ENCODE measurements at regions not wholly inside any gene's neighbourhood (a gene's known extent, or its start where the extent isn't known, plus 50 kb on each side); places are given as distances from the start of the nearest gene placed in this dataset.

- no peaks in the 10 kb centered on the region for H3K9me3 Mint-ChIP-seq (ENCODE audit: low read depth, unreplicated experiment)
- no peaks in the 10 kb centered on the region for H3K36me3 Mint-ChIP-seq (ENCODE audit: insufficient read depth, unreplicated experiment)
- intact Hi-C loops (cut with micrococcal nuclease; ENCODE audit: unreplicated experiment): loop anchor here (1.0 to 5.0 kb wide), 2 partner anchors 1106 to 1406 kb away; partner anchors contain the start of gene DSEL
- no peaks in the 10 kb centered on the region for H3K4me1 Mint-ChIP-seq (ENCODE audit: low read depth, unreplicated experiment)
- no peak overlapping the region for H3K27ac Mint-ChIP-seq (ENCODE audit: unreplicated experiment)
- no peaks in the 10 kb centered on the region for H3K27me3 Mint-ChIP-seq (ENCODE audit: unreplicated experiment)
- peak; percentile 60 for DNase-seq
- no TSS peak for BruUV-seq (replicated peaks)
- CTCF ChIA-PET: no interaction called here
- H3K4me3 Mint-ChIP-seq (ENCODE audit: low read depth, unreplicated experiment): no peak overlapping the region
- TF ChIP-seq CTCF (IDR thresholded peaks at IDR 0.05; ENCODE audit: unreplicated experiment): peak; percentile 77
Observed at GRCh38 chr18:68623342-68623741, 91.6 kb downstream of the TMX3 start.

DNA sequence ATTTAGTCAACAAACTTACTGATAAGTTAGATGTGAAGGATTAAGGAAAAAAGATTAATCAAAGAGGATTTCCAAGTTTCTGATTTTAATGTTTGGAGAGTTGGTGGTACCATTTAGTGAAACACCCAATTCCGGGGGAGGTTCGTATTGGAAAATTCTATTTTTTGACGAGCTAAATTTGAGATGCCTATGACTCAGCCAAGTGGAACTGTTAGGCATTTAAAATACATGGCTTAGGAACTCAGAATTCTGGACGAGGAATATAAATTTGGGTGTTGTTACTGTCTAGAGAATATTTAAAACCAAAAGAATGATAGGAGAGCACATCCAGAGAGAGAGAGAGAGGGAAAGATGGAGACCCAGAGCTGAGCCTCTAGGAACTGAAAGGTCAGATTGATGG, 103.6 kb downstream of the TMX3 start:
- Mint-ChIP-seq H3K36me3 (ENCODE audit: insufficient read depth, unreplicated experiment) (no peaks in the 10 kb centered on the region), H3K27ac (ENCODE audit: unreplicated experiment) (no peak overlapping the region), H3K9me3 (ENCODE audit: low read depth, unreplicated experiment) (peaks cover 4% of the 10 kb centered on the region), H3K4me1 (ENCODE audit: low read depth, unreplicated experiment) (no peaks in the 10 kb centered on the region), H3K4me3 (ENCODE audit: low read depth, unreplicated experiment) (no peak overlapping the region), H3K27me3 (ENCODE audit: unreplicated experiment) (no peaks in the 10 kb centered on the region)
- BruUV-seq (replicated peaks): no TSS peak
- intact Hi-C loops (cut with micrococcal nuclease; ENCODE audit: unreplicated experiment): no loop called here
- CTCF ChIA-PET: no interaction called here
- DNase-seq: no peak
- TF ChIP-seq CTCF (IDR thresholded peaks at IDR 0.05; ENCODE audit: unreplicated experiment): no peak

- Mint-ChIP-seq H3K9me3 (ENCODE audit: low read depth, unreplicated experiment) (peaks cover 8% of the 10 kb centered on the region), H3K4me1 (ENCODE audit: low read depth, unreplicated experiment) (no peaks in the 10 kb centered on the region), H3K4me3 (ENCODE audit: low read depth, unreplicated experiment) (no peak overlapping the region), H3K27me3 (ENCODE audit: unreplicated experiment) (no peaks in the 10 kb centered on the region), H3K36me3 (ENCODE audit: insufficient read depth, unreplicated experiment) (no peaks in the 10 kb centered on the region), H3K27ac (ENCODE audit: unreplicated experiment) (no peak overlapping the region)
- no peak for TF ChIP-seq CTCF (IDR thresholded peaks at IDR 0.05; ENCODE audit: unreplicated experiment)
- DNase-seq: no peak
- CTCF ChIA-PET: no interaction called here
- no TSS peak for BruUV-seq (replicated peaks)
- intact Hi-C loops (cut with micrococcal nuclease; ENCODE audit: unreplicated experiment): no loop called here
Observed at GRCh38 chr18:68608851-68609490, 105.9 kb downstream of the TMX3 start.

DNA sequence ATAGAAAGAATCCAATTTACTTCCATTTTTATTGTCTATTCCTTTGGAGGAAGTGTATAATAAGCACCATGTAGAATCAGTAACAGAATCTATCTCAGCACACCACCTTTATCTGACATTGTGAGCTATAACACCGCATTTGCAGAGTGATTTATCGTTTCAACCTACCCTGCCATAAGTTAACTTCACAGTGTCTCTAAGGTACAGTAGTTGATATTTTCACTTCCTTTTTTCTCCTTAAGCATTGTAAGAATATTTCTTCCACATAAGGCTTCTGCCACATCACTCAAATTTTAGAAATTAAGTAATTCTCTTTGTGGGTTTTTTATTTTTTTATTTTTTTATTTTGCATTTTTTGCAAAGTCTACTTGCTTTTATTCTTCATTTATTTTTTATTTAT, 107.1 kb downstream of the TMX3 start:
- no peaks in the 10 kb centered on the region for H3K27me3 Mint-ChIP-seq (ENCODE audit: unreplicated experiment)
- no peak overlapping the region for H3K4me3 Mint-ChIP-seq (ENCODE audit: low read depth, unreplicated experiment)
- no TSS peak for BruUV-seq (replicated peaks)
- intact Hi-C loops (cut with micrococcal nuclease; ENCODE audit: unreplicated experiment): no loop called here
- no peak for TF ChIP-seq CTCF (IDR thresholded peaks at IDR 0.05; ENCODE audit: unreplicated experiment)
- H3K27ac Mint-ChIP-seq (ENCODE audit: unreplicated experiment): no peak overlapping the region
- CTCF ChIA-PET: no interaction called here
- H3K36me3 Mint-ChIP-seq (ENCODE audit: insufficient read depth, unreplicated experiment): no peaks in the 10 kb centered on the region
- peaks cover 8% of the 10 kb centered on the region for H3K9me3 Mint-ChIP-seq (ENCODE audit: low read depth, unreplicated experiment)
- no peak for DNase-seq
- H3K4me1 Mint-ChIP-seq (ENCODE audit: low read depth, unreplicated experiment): no peaks in the 10 kb centered on the region
